ENCODE measurements at regions not wholly inside any gene's neighbourhood (a gene's known extent, or its start where the extent isn't known, plus 50 kb on each side); places are given as distances from the start of the nearest gene placed in this dataset.

DNA sequence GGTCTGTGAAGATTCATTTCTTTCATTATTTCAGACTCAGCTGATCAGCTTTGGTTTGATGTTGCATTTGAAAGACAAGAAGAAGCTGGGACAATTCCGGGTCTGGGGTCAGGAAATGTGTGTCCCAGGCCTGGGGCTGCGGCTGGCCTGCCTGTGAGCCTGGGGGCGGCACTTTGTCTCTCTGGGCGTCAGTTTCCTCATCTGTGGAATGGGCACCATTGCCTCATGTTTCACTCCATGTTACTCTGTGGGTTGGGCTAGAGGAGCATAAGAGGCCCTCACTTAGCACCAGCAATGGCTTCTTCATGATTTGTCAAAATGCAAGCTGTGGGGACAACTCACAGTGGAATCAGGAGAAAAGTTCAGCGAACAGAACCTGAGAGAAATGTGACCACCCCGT is 570.1 kb downstream of the VRK1 start:
- no peak for TF ChIP-seq CTCF (IDR thresholded peaks at IDR 0.05; ENCODE audit: borderline replicate concordance, extremely low read depth, insufficient read depth)
- DNase-seq = no peak
- H3K9me3 ChIP-seq (ENCODE audit: control insufficient read depth in 2 of 3, insufficient read depth in 1 of 3, low read length in 3 of 3) = peaks cover 0 to 4% (median 0%) of the 10 kb centered on the region in 3 donors

DNA sequence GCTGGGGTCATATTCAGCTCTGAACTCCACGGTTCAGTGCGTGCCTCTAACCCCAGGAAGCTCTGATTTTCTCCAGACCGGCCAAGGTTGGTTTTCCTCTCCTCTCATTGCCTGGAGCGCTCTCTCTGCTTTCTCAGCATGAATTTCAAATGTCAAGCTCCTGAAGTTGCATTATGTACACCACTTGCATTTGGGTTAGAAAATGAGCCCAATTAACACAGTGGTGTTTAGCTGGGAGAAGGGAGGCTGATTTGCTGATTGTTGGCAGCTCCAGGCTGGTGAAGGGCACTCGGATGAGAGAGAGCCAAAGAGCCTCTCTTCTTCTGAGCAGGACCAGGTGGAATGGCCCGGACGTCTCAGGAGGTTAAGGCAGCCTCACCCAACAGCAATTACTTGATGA is 570.9 kb downstream of the VRK1 start:
- Histone ChIP-seq H3K27me3 (ENCODE audit: control insufficient read depth, insufficient read depth, low read length) (no peaks in the 10 kb centered on the region), H3K9me3 (ENCODE audit: control insufficient read depth in 2 of 3, insufficient read depth in 1 of 3, low read length in 3 of 3) (peaks cover 0 to 4% (median 0%) of the 10 kb centered on the region in 3 donors), H3K36me3 (ENCODE audit: control insufficient read depth in 2 of 3, insufficient read depth in 3 of 3, low read length in 3 of 3) (no peaks in the 10 kb centered on the region), H3K9ac (ENCODE audit: low read length in 3 of 3) (no peak overlapping the region), H3K27ac (ENCODE audit: low read depth in 2 of 2, low read length in 2 of 2) (no peak overlapping the region), H3K4me1 (ENCODE audit: control insufficient read depth in 2 of 3, insufficient read depth in 2 of 3, low read depth in 1 of 3, low read length in 3 of 3) (no peaks in the 10 kb centered on the region), H3K4me3 (ENCODE audit: low read length in 3 of 3) (no peak overlapping the region)
- intact Hi-C loops (cut with DNase I) = no loop called here
- no peak for TF ChIP-seq CTCF (IDR thresholded peaks at IDR 0.05; ENCODE audit: borderline replicate concordance, extremely low read depth, insufficient read depth)
- DNase-seq = no peak
- no peak for FAIRE-seq

More for the DNA sequence above, 570.1 kb downstream of the VRK1 start:
- no peak overlapping the region for H3K27ac ChIP-seq (ENCODE audit: low read depth in 2 of 2, low read length in 2 of 2)
- no peak for FAIRE-seq
- no peaks in the 10 kb centered on the region for H3K36me3 ChIP-seq (ENCODE audit: control insufficient read depth in 2 of 3, insufficient read depth in 3 of 3, low read length in 3 of 3)
- no peaks in the 10 kb centered on the region for H3K4me1 ChIP-seq (ENCODE audit: control insufficient read depth in 2 of 3, insufficient read depth in 2 of 3, low read depth in 1 of 3, low read length in 3 of 3)
- no peaks in the 10 kb centered on the region for H3K27me3 ChIP-seq (ENCODE audit: control insufficient read depth, insufficient read depth, low read length)
- no peak overlapping the region for H3K4me3 ChIP-seq (ENCODE audit: low read length in 3 of 3)
- no peak overlapping the region for H3K9ac ChIP-seq (ENCODE audit: low read length in 3 of 3)
- intact Hi-C loops (cut with DNase I) = no loop called here

DNA sequence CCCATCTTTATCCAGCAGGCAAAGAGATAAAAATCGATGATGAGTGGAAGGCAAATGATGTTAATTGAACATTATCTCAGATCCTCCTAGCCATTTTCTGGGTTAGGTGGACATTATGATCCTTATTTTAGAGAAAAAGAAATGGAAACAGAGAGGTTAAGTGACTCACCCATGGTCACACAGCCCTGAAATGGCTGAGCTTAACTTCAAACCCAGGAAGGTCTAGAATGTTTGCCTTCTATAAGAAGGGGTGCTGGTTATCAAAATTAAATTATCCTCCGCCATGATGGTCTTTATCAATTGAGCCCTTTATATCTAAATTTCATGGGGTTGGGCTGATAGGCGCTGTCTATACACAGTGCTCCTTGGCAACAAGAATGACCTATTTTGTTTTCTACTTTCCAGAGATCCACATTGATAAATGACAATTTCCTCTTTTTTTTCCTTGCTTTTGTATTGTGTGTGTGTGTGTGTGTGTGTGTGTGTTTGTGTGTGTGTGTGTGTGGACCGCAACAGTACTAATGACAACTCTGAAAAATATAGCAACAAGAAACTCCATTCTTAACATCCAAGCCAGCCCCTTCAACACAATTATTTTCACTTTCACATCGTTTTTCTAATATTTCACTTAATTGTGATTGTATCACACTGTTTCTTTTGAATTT is 571.9 kb downstream of the VRK1 start:
- Histone ChIP-seq H3K4me3 (ENCODE audit: low read length in 3 of 3) (no peak overlapping the region), H3K27ac (ENCODE audit: low read depth in 2 of 2, low read length in 2 of 2) (no peak overlapping the region), H3K36me3 (ENCODE audit: control insufficient read depth in 2 of 3, insufficient read depth in 3 of 3, low read length in 3 of 3) (no peaks in the 10 kb centered on the region), H3K4me1 (ENCODE audit: control insufficient read depth in 2 of 3, insufficient read depth in 2 of 3, low read depth in 1 of 3, low read length in 3 of 3) (no peaks in the 10 kb centered on the region), H3K27me3 (ENCODE audit: control insufficient read depth, insufficient read depth, low read length) (no peaks in the 10 kb centered on the region), H3K9me3 (ENCODE audit: control insufficient read depth in 2 of 3, insufficient read depth in 1 of 3, low read length in 3 of 3) (peaks cover 0 to 4% (median 0%) of the 10 kb centered on the region in 3 donors), H3K9ac (ENCODE audit: low read length in 3 of 3) (no peak overlapping the region)
- FAIRE-seq (no peak), DNase-seq (no peak)
- no peak for TF ChIP-seq CTCF (IDR thresholded peaks at IDR 0.05; ENCODE audit: borderline replicate concordance, extremely low read depth, insufficient read depth)
- intact Hi-C loops (cut with DNase I) = no loop called here

DNA sequence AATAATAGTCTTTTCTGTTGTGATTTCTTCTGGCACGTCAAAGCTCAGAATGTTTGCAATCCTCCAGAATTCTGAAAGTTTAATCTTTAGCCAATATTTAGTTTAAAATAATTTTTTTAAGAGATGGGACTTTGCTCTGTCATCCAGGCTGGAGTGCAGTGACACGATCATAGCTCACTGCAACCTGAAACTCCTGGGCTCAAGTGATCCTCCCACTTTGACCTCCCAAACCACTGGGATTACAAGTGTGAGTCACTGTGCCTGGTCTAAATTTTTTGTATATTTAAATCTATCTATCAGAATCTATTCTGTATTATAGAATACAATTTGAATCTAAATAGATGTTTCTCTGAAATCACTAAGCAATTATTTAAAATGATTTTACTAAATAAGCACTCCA is 572.7 kb downstream of the VRK1 start:
- no peaks in the 10 kb centered on the region for H3K36me3 ChIP-seq (ENCODE audit: control insufficient read depth in 2 of 3, insufficient read depth in 3 of 3, low read length in 3 of 3)
- intact Hi-C loops (cut with DNase I) = no loop called here
- FAIRE-seq (no peak), DNase-seq (no peak)
- no peak overlapping the region for H3K4me3 ChIP-seq (ENCODE audit: low read length in 3 of 3)
- no peak overlapping the region for H3K9ac ChIP-seq (ENCODE audit: low read length in 3 of 3)
- H3K4me1 ChIP-seq (ENCODE audit: control insufficient read depth in 2 of 3, insufficient read depth in 2 of 3, low read depth in 1 of 3, low read length in 3 of 3) = no peaks in the 10 kb centered on the region
- H3K27ac ChIP-seq (ENCODE audit: low read depth in 2 of 2, low read length in 2 of 2) = no peak overlapping the region
- H3K27me3 ChIP-seq (ENCODE audit: control insufficient read depth, insufficient read depth, low read length) = no peaks in the 10 kb centered on the region
- H3K9me3 ChIP-seq (ENCODE audit: control insufficient read depth in 2 of 3, insufficient read depth in 1 of 3, low read length in 3 of 3) = peaks cover 0 to 4% (median 0%) of the 10 kb centered on the region in 3 donors
- TF ChIP-seq CTCF (IDR thresholded peaks at IDR 0.05; ENCODE audit: borderline replicate concordance, extremely low read depth, insufficient read depth) = no peak

All from kidney (tissue), 13 donors.